Esophagus squamous epithelium (tissue), 5 donors: ENCODE measurements at regions not wholly inside any gene's neighbourhood (a gene's known extent, or its start where the extent isn't known, plus 50 kb on each side); places are given as distances from the start of the nearest gene placed in this dataset.

Experiments
- DNase-seq: peaks from one replicate; lab custom pipeline; 2025; lab: John Stamatoyannopoulos, UW
- H3K27ac ChIP-seq, 4 donors: fragments of 200-600 bp; sonication (generic); one replicate each; pipeline ENCODE4 v1.5.1; 2016 to 2019; ENCODE audit warnings: mild to moderate bottlenecking in 1 of 4
- H3K27me3 ChIP-seq, 4 donors: fragments of 200-600 bp; sonication (generic); 1 replicate in 3 of 4; 2 replicates in 1 of 4; pipeline versions ENCODE4 v1.5.1 to v1.6.0; 2017 to 2021; ENCODE audit warnings: antibody characterized with exemption in 1 of 4
- H3K36me3 ChIP-seq, 3 donors: fragments of 200-600 bp; sonication (generic); one replicate each; pipeline ENCODE4 v1.5.1; 2016 to 2019
- H3K4me1 ChIP-seq, 3 donors: fragments of 200-600 bp; sonication (generic); one replicate each; pipeline ENCODE4 v1.5.1; 2017 to 2019
- H3K4me3 ChIP-seq, 4 donors: fragments of 200-600 bp; sonication (generic); 1 replicate in 3 of 4; 2 replicates in 1 of 4; pipeline ENCODE4 v1.5.1; 2016 to 2019; ENCODE audit warnings: mild to moderate bottlenecking in 2 of 4, moderate library complexity in 1 of 4
- H3K9me3 ChIP-seq, 3 donors: fragments of 200-600 bp; sonication (generic); one replicate each; pipeline ENCODE4 v1.5.1; 2016 to 2019
- CTCF ChIP-seq, 6 experiments: fragments of 450-650 bp in 4 of 6; fragments of 200-600 bp in 2 of 6; sonication (generic) in 2 of 6; IDR thresholded peaks; one replicate each; pipeline ENCODE4 v1.5.1; 2016 to 2019; ENCODE audit warnings: antibody characterized with exemption in 6 of 6, mild to moderate bottlenecking in 4 of 6, moderate library complexity in 4 of 6
- POLR2A ChIP-seq, 4 donors: fragments of 450-650 bp; IDR thresholded peaks; one replicate each; pipeline ENCODE4 v1.6.1; 2017; ENCODE audit warnings: antibody characterized with exemption in 4 of 4, mild to moderate bottlenecking in 4 of 4, moderate library complexity in 3 of 4
- WGBS, 2 donors: methylation state at CpG; one replicate each; pipeline ENCODE4 v1.1.5; 2018; 5-methylcytosine and 5-hydroxymethylcytosine counted together
- intact Hi-C: fragments of 100-400 bp; cut with DNase I; formaldehyde crosslinking; loops from one replicate; pipeline ENCODE4 v1.15.0; 2022
- donor health status: DM: yes; HTN: yes; CAD: no.

- Histone ChIP-seq H3K27ac (no peak overlapping the region), H3K4me1 (no peaks in the 10 kb centered on the region), H3K9me3 (no peaks in the 10 kb centered on the region), H3K27me3 (no peaks in the 10 kb centered on the region), H3K4me3 (no peak overlapping the region), H3K36me3 (no peaks in the 10 kb centered on the region)
- intact Hi-C loops = no loop called here
- DNase-seq = no peak
- WGBS, 2 donors = 55 to 63% methylated on average over 5 of the region's 5 CpGs
- TF ChIP-seq CTCF (IDR thresholded peaks at IDR 0.05) (no peak), POLR2A (IDR thresholded peaks at IDR 0.05) (no peak)
These were observed 297.9 kb downstream of the EDEM1 start for GRCh38 chr3:5485427-5485826.

- H3K36me3 ChIP-seq = no peaks in the 10 kb centered on the region
- no peaks in the 10 kb centered on the region for H3K4me1 ChIP-seq
- DNase-seq = no peak
- no peaks in the 10 kb centered on the region for H3K9me3 ChIP-seq
- intact Hi-C loops = no loop called here
- no peaks in the 10 kb centered on the region for H3K27me3 ChIP-seq
- TF ChIP-seq POLR2A (IDR thresholded peaks at IDR 0.05) (no peak), CTCF (IDR thresholded peaks at IDR 0.05) (no peak)
- no peak overlapping the region for H3K27ac ChIP-seq
- 86 to 87% methylated on average over 7 of the region's 7 CpGs for WGBS, 2 donors
- no peak overlapping the region for H3K4me3 ChIP-seq
These were observed 301.3 kb downstream of the EDEM1 start for GRCh38 chr3:5488771-5489170.

DNA sequence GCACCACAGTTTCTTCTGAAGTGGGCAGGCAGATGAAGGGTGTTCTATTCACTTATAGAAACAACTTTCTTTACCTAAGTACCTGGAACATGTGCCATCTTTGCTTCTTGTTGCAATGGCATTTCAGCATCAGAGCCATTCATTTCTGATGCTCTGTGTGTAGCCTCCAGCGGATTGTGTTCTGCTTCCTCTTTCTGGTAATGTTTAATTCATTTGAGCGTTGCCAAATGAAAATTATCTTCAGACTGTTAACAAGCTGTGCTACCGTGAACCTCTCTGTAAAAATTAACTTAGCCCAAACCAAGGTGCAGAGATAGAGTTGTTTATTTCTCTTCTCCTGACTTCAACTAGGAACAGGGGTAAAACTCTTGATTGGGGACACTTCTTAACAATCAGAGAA is 302.0 kb downstream of the EDEM1 start:
- intact Hi-C loops = no loop called here
- no peaks in the 10 kb centered on the region for H3K4me1 ChIP-seq
- WGBS, 2 donors = 37 to 60% methylated on average over 3 of the region's 3 CpGs
- H3K27ac ChIP-seq = no peak overlapping the region
- H3K27me3 ChIP-seq = no peaks in the 10 kb centered on the region
- H3K4me3 ChIP-seq = no peak overlapping the region
- DNase-seq = no peak
- no peaks in the 10 kb centered on the region for H3K9me3 ChIP-seq
- TF ChIP-seq POLR2A (IDR thresholded peaks at IDR 0.05) (no peak), CTCF (IDR thresholded peaks at IDR 0.05) (no peak)
- no peaks in the 10 kb centered on the region for H3K36me3 ChIP-seq

- Histone ChIP-seq H3K27me3 (no peaks in the 10 kb centered on the region), H3K36me3 (no peaks in the 10 kb centered on the region), H3K4me3 (no peak overlapping the region), H3K27ac (no peak overlapping the region), H3K9me3 (no peaks in the 10 kb centered on the region), H3K4me1 (no peaks in the 10 kb centered on the region)
- intact Hi-C loops = no loop called here
- 62% methylated on average over 3 of the region's 3 CpGs; no CpG with 5 or more reads in 1 of the 2 donors for WGBS, 2 donors
- TF ChIP-seq CTCF (IDR thresholded peaks at IDR 0.05) = no peak
- TF ChIP-seq POLR2A (IDR thresholded peaks at IDR 0.05) = no peak
- DNase-seq = no peak
These were observed 307.5 kb downstream of the EDEM1 start for GRCh38 chr3:5494905-5495519.

- no peak overlapping the region for H3K4me3 ChIP-seq
These were observed 310.0 kb downstream of the EDEM1 start for GRCh38 chr3:5497497-5497896.

More at GRCh38 chr3:5497497-5497896, 310.0 kb downstream of the EDEM1 start:
- no peaks in the 10 kb centered on the region for H3K27me3 ChIP-seq
- H3K27ac ChIP-seq = no peak overlapping the region
- no peak for DNase-seq
- TF ChIP-seq POLR2A (IDR thresholded peaks at IDR 0.05) (no peak), CTCF (IDR thresholded peaks at IDR 0.05) (no peak)
- no peaks in the 10 kb centered on the region for H3K9me3 ChIP-seq
- no peaks in the 10 kb centered on the region for H3K4me1 ChIP-seq
- no peaks in the 10 kb centered on the region for H3K36me3 ChIP-seq
- intact Hi-C loops = no loop called here
